ENCODE measurements at regions not wholly inside any gene's neighbourhood (a gene's known extent, or its start where the extent isn't known, plus 50 kb on each side); places are given as distances from the start of the nearest gene placed in this dataset.

GRCh38 chr15:53872410-53872809 lies 105.8 kb upstream of the UNC13C start:
- no peak overlapping the region for H3K27ac Mint-ChIP-seq
- H3K27me3 Mint-ChIP-seq: no peaks in the 10 kb centered on the region
- H3K4me1 Mint-ChIP-seq (ENCODE audit: low read depth): no peaks in the 10 kb centered on the region
- H3K9me3 Mint-ChIP-seq: peaks cover 34% of the 10 kb centered on the region
- H3K36me3 Mint-ChIP-seq (ENCODE audit: low read depth): no peaks in the 10 kb centered on the region
- no peak overlapping the region for H3K4me3 Mint-ChIP-seq
- intact Hi-C loops (cut with micrococcal nuclease): no loop called here

GRCh38 chr15:53869806-53870073 lies 108.5 kb upstream of the UNC13C start:
- Mint-ChIP-seq H3K27ac (no peak overlapping the region), H3K9me3 (peaks cover 34% of the 10 kb centered on the region), H3K4me3 (no peak overlapping the region), H3K36me3 (ENCODE audit: low read depth) (no peaks in the 10 kb centered on the region), H3K4me1 (ENCODE audit: low read depth) (no peaks in the 10 kb centered on the region), H3K27me3 (no peaks in the 10 kb centered on the region)
- intact Hi-C loops (cut with micrococcal nuclease): no loop called here

- intact Hi-C loops (cut with micrococcal nuclease): no loop called here
- H3K27me3 Mint-ChIP-seq: no peaks in the 10 kb centered on the region
- no peaks in the 10 kb centered on the region for H3K36me3 Mint-ChIP-seq (ENCODE audit: low read depth)
- H3K4me1 Mint-ChIP-seq (ENCODE audit: low read depth): no peaks in the 10 kb centered on the region
- peaks cover 34% of the 10 kb centered on the region for H3K9me3 Mint-ChIP-seq
- H3K27ac Mint-ChIP-seq: no peak overlapping the region
- H3K4me3 Mint-ChIP-seq: no peak overlapping the region
Measured at GRCh38 chr15:53869044-53869805, 109.0 kb upstream of the UNC13C start.

GRCh38 chr15:53862386-53862785 lies 102.9 kb upstream of the WDR72 start:
- no peaks in the 10 kb centered on the region for H3K4me1 Mint-ChIP-seq (ENCODE audit: low read depth)
- H3K36me3 Mint-ChIP-seq (ENCODE audit: low read depth): no peaks in the 10 kb centered on the region
- H3K9me3 Mint-ChIP-seq: peaks cover 14% of the 10 kb centered on the region
- intact Hi-C loops (cut with micrococcal nuclease): no loop called here
- no peaks in the 10 kb centered on the region for H3K27me3 Mint-ChIP-seq
- no peak overlapping the region for H3K4me3 Mint-ChIP-seq
- H3K27ac Mint-ChIP-seq: no peak overlapping the region

- Mint-ChIP-seq H3K4me3 (no peak overlapping the region), H3K4me1 (ENCODE audit: low read depth) (no peaks in the 10 kb centered on the region), H3K9me3 (peaks cover 14% of the 10 kb centered on the region), H3K36me3 (ENCODE audit: low read depth) (no peaks in the 10 kb centered on the region), H3K27ac (no peak overlapping the region), H3K27me3 (no peaks in the 10 kb centered on the region)
- intact Hi-C loops (cut with micrococcal nuclease): no loop called here
Measured at GRCh38 chr15:53861792-53862191, 102.3 kb upstream of the WDR72 start.

DNA sequence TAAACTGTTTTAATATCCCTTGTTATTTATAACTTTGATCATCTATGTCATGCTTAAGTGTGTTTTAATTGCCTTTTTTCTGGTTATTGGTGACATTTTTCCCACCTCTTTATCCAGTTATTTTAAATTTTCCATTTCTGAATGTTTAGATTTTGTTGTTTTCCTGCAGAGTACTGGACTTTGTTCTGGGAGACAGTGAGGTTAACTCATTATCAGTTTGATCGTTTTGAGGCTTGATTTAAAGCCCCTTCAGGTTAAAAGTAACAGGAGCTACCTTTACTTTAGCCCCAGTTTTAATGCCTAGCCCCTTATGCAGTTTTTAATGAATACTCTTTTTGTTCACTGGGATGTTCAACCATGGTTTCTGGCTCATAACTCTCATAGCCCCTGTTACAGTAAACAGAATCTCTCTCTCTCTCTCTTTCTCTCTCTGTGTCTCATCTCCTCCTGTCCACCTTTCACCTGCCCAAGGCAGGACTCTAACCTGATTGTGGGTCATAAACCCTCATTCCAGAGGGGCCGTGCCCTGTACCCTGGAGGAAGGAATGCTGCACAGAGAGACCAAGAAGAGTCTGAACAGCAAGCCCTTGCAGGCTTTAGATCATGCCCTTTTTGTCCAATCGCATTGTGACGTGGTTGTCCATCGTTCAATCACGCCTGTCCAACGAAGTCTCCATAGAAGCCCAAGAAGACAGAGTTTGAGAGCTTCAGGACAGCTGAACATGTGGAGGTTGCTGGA lies 91.8 kb upstream of the WDR72 start:
- H3K27ac Mint-ChIP-seq: no peak overlapping the region
- no peaks in the 10 kb centered on the region for H3K4me1 Mint-ChIP-seq (ENCODE audit: low read depth)
- intact Hi-C loops (cut with micrococcal nuclease): no loop called here
- H3K4me3 Mint-ChIP-seq: no peak overlapping the region
- no peaks in the 10 kb centered on the region for H3K36me3 Mint-ChIP-seq (ENCODE audit: low read depth)
- no peaks in the 10 kb centered on the region for H3K27me3 Mint-ChIP-seq
- peaks cover 12% of the 10 kb centered on the region for H3K9me3 Mint-ChIP-seq

DNA sequence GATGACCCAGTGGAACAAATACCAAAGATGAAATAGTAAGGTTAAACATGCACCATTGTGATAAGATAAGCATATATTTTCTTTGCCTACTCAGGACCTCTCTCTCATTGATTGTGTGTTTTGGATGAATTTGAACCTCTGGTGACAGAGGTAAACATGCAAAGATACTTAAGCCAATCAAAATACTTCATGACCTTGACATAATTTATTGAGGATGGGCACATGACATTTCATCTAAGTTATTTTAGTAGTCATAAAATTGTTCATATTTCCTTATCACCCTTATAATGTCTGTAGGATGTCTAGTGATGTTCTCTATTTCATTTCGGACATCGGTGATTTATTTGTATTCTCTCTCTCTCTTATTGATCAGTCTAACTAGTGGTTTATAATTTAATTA lies 88.3 kb upstream of the WDR72 start:
- no peaks in the 10 kb centered on the region for H3K9me3 Mint-ChIP-seq
- no peaks in the 10 kb centered on the region for H3K27me3 Mint-ChIP-seq
- intact Hi-C loops (cut with micrococcal nuclease): no loop called here

GRCh38 chr15:53844634-53845033 lies 85.2 kb upstream of the WDR72 start:
- intact Hi-C loops (cut with micrococcal nuclease): no loop called here
- no peak overlapping the region for H3K27ac Mint-ChIP-seq
- H3K4me3 Mint-ChIP-seq: no peak overlapping the region
- no peaks in the 10 kb centered on the region for H3K27me3 Mint-ChIP-seq
- H3K36me3 Mint-ChIP-seq (ENCODE audit: low read depth): no peaks in the 10 kb centered on the region
- peaks cover 6% of the 10 kb centered on the region for H3K4me1 Mint-ChIP-seq (ENCODE audit: low read depth)
- no peaks in the 10 kb centered on the region for H3K9me3 Mint-ChIP-seq

More for the DNA sequence above, 88.3 kb upstream of the WDR72 start:
- H3K36me3 Mint-ChIP-seq (ENCODE audit: low read depth): no peaks in the 10 kb centered on the region
- H3K4me3 Mint-ChIP-seq: no peak overlapping the region
- H3K27ac Mint-ChIP-seq: no peak overlapping the region
- peaks cover 6% of the 10 kb centered on the region for H3K4me1 Mint-ChIP-seq (ENCODE audit: low read depth)

GRCh38 chr15:53843869-53844569 lies 84.6 kb upstream of the WDR72 start:
- Mint-ChIP-seq H3K4me1 (ENCODE audit: low read depth) (peaks cover 6% of the 10 kb centered on the region), H3K36me3 (ENCODE audit: low read depth) (no peaks in the 10 kb centered on the region), H3K27me3 (no peaks in the 10 kb centered on the region), H3K4me3 (no peak overlapping the region), H3K9me3 (no peaks in the 10 kb centered on the region), H3K27ac (no peak overlapping the region)
- intact Hi-C loops (cut with micrococcal nuclease): no loop called here

GRCh38 chr15:53843166-53843565 lies 83.7 kb upstream of the WDR72 start:
- intact Hi-C loops (cut with micrococcal nuclease): no loop called here
- no peaks in the 10 kb centered on the region for H3K36me3 Mint-ChIP-seq (ENCODE audit: low read depth)
- H3K27ac Mint-ChIP-seq: no peak overlapping the region
- no peak overlapping the region for H3K4me3 Mint-ChIP-seq
- no peaks in the 10 kb centered on the region for H3K9me3 Mint-ChIP-seq
- no peaks in the 10 kb centered on the region for H3K27me3 Mint-ChIP-seq
- peaks cover 6% of the 10 kb centered on the region for H3K4me1 Mint-ChIP-seq (ENCODE audit: low read depth)

GRCh38 chr15:53841651-53842050 lies 82.2 kb upstream of the WDR72 start:
- no peak overlapping the region for H3K27ac Mint-ChIP-seq
- no peaks in the 10 kb centered on the region for H3K9me3 Mint-ChIP-seq
- H3K27me3 Mint-ChIP-seq: no peaks in the 10 kb centered on the region
- H3K36me3 Mint-ChIP-seq (ENCODE audit: low read depth): no peaks in the 10 kb centered on the region
- no peak overlapping the region for H3K4me3 Mint-ChIP-seq
- peaks cover 6% of the 10 kb centered on the region for H3K4me1 Mint-ChIP-seq (ENCODE audit: low read depth)
- intact Hi-C loops (cut with micrococcal nuclease): no loop called here

GRCh38 chr15:53840681-53841080 lies 81.2 kb upstream of the WDR72 start:
- Mint-ChIP-seq H3K27me3 (no peaks in the 10 kb centered on the region), H3K36me3 (ENCODE audit: low read depth) (no peaks in the 10 kb centered on the region), H3K4me3 (no peak overlapping the region), H3K27ac (no peak overlapping the region), H3K4me1 (ENCODE audit: low read depth) (peaks cover 6% of the 10 kb centered on the region), H3K9me3 (no peaks in the 10 kb centered on the region)
- intact Hi-C loops (cut with micrococcal nuclease): no loop called here

DNA sequence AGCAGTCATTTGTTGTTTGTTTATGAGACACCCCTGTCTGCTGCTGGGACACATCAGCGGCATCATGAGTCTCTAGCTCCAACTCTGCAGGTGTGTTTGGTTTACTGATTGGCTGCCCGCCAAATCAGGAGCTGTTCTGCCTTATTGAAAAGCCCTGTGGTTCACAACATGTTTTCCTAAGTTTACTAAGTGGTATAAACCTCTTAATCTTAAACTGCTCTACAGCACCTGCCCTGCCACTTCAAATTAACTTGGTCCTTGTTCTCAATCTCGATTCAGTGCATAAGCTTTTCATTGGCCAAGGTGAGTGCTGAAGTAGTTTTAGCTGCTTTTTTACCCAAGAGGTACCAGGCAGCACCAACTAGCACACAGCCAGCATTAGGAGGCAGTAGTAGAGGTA lies 77.8 kb upstream of the WDR72 start:
- intact Hi-C loops (cut with micrococcal nuclease): loop anchor here (10.0 kb wide), 1 partner anchor 62 kb away; no protein-coding TSS in a partner anchor
- Mint-ChIP-seq H3K36me3 (ENCODE audit: low read depth) (no peaks in the 10 kb centered on the region), H3K4me3 (no peak overlapping the region), H3K27ac (no peak overlapping the region), H3K9me3 (no peaks in the 10 kb centered on the region), H3K4me1 (ENCODE audit: low read depth) (no peaks in the 10 kb centered on the region), H3K27me3 (no peaks in the 10 kb centered on the region)

DNA sequence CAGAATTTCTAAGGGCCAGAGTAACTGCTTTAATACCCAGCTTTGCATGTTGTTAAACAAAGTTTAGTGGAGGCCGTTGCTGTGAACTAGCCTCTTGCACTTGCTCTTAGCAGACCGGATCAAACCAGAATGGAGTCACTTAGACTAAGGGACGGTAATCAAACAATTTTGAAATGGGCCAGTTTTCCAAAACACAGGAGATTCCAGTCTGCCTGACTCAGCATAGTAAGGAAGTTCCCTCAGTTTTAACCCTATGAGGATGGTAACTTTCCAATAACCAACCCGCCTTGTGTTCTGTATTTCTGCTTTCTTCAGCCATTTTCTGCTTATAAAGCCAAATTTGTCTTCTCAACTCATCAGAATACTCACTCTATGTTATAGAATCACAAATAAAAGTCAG lies 77.2 kb upstream of the WDR72 start:
- intact Hi-C loops (cut with micrococcal nuclease): loop anchor here (10.0 kb wide), 1 partner anchor 62 kb away; no protein-coding TSS in a partner anchor
- no peaks in the 10 kb centered on the region for H3K9me3 Mint-ChIP-seq
- H3K4me3 Mint-ChIP-seq: no peak overlapping the region
- H3K36me3 Mint-ChIP-seq (ENCODE audit: low read depth): no peaks in the 10 kb centered on the region
- H3K27ac Mint-ChIP-seq: no peak overlapping the region
- H3K4me1 Mint-ChIP-seq (ENCODE audit: low read depth): no peaks in the 10 kb centered on the region
- H3K27me3 Mint-ChIP-seq: no peaks in the 10 kb centered on the region

All from dendritic cell treated with granulocyte-macrophage colony-stimulating factor and Interleukin-4, amounts not matched to agents 40 ng/mL and 50 ng/mL, for 4 days (primary cell).